Activated CD4-positive, CD25-positive, alpha-beta regulatory T cell treated with anti-CD3 and anti-CD28 coated beads, Interleukin-2, amount 50 U/mL, for 16 hours (primary cell): ENCODE measurements at regions not wholly inside any gene's neighbourhood (a gene's known extent, or its start where the extent isn't known, plus 50 kb on each side); places are given as distances from the start of the nearest gene placed in this dataset.
"Not testable (repeated sequence)": the region's sequence is repeated elsewhere in the genome, so short reads cannot be mapped to it uniquely, and the experiment has no call there.

Experiments
- DNase-seq: peaks from one replicate; pipeline ENCODE4 v3.0.0-alpha.2; 2020; ENCODE audit warnings: low read depth, low spot score

DNA sequence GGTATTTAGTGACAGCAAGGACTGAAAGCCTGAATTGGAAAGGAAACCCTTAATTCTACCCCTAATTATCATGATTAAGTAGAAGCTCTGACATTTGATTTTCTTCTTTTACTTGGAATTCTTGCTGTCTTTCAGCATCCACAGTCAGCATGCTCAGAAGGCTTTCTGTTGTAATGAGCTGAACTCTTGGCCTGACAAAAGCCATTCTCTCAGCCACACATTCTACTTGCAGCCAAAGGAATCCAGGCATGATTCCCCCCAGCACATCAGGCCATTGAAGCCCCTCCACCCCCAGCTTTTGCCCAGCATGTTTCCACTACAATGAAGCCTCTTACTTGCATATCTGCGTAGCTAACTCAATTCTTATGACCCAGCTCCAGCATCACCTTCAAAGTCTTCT, 94.3 kb upstream of the FRMD4A start:
- no peak for DNase-seq

DNA sequence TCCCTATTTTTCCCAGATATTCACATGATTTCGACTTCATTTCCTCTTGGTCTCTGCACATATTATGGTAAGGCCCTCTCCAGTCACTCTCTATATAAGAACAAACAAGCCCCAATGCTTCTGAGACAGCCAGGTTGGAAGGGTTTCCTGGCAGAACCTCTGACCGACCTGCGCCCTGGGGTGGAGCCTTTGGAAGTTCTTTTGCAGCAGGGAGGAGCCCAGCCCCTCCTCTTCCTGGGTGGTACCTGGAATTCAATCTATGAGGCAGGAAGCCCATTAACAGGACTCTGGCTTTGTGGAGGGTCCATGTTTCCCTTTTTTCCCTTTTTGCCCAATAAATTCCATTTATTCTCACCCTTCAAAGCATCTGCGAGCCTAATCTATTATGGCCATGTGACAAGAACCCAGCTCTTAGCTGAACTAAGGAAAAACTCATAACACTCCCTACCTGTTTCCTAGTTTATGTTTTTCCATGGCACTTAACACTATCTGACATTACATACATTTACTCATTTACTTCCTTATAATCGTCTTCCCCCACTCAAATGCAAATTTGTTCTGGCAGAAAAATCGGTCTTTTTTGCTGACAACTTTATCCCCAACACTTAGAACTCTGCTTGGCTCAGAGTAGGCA, 92.5 kb upstream of the FRMD4A start:
- DNase-seq = no peak

DNA sequence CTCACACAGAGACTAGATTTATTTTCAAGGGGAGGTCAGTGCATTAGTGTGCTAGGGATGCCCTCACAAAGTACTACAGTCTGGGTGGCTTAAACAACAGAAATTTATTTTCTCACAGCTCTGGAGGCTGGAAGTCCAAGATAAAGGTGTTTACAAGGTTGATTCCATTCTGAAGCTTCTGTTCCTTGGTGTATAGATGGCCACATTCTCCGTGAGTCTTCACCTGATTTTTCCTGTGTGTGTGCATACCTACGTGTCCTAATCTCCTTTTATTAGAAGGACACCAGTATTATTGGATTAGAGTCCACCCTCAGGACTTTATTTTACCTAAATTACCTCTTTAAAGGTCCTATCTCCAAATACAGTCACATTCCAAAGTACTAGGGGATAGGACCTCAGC, 91.7 kb upstream of the FRMD4A start:
- no peak for DNase-seq

DNA sequence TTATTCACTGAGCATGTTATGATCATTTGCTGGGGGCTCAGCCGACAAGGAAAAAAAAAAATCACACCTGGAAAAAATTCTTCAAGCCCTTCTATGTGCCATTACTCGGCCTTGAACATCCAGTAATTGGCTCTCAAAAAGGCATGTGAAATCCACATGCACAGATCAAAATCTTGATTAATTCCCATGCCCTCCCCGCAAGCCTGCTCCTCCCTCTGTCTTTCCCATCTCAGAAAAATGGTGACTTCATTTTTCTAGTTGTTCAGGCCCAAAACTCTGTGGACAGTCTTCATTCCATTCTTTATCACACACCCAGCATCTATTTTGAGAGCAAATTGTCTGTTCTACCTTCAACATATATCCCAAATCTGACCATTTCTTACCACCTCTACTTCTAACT, 91.2 kb upstream of the FRMD4A start:
- no peak for DNase-seq

DNA sequence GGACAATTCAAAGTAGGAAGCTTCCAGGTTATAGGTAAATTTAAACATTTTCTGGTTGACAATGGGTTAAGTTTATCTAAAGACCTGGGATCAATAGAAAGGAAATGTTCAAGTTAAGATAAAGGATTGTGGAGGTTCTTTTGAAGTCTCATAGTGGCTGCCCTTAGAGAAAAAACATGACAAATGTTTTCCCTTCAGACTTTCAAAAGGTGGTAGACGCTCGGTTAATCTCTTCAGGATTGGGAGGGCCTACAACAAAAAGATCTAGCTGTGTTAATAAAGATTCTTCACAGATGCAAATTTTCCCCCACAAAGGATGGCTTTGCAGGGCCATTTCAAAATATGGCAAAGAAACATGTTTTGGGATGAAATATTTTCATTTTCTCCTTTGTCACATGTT, 86.6 kb upstream of the FRMD4A start:
- not testable (repeated sequence) for DNase-seq

DNA sequence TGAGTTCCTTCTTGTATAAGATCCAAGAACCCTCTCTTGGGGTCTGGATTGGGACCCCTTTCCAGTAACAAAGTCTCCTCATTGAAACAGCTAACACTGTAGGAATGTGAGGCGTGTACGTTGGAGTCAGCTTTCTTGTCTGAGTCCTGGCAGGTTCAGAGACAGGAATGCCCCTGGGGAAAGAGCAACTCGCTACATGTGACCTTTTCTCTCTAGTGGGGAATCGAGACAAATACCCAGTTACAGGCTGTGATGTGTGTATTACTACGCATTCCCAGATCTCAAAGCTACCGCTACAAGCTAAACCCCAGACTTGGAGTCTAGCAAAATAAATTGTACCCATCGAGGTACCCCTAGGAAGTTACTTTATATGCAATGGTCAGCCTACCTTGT, 85.6 kb upstream of the FRMD4A start:
- no peak for DNase-seq

DNA sequence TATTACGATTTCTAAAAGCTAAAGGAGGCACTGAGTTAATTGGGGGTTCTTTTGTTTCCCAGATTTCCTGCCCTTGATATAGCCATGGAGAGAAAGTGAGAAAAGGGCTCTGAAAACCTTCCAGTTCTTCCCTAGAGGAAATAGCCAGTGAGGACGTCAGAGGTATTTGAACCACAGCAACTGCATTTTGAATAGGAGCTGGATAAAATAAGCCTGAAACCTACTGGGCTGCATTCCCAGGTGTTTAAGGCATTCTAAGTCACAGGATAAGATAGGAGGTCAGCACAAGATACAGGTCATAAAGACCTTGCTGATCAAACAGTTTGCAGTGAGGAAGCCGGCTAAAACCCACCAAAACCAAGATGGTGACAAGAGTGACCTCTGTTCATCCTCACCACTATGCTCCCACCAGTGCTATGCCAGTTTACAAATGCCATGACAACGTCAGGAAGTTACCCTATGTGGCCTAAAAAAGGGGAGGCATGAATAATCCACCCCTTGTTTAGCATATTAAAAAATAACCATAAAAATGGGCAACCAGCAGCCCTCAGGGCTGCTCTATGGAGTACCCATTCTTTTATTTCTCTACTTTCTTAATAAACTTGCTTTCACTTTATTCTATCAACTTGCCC, 85.1 kb upstream of the FRMD4A start:
- no peak for DNase-seq

DNA sequence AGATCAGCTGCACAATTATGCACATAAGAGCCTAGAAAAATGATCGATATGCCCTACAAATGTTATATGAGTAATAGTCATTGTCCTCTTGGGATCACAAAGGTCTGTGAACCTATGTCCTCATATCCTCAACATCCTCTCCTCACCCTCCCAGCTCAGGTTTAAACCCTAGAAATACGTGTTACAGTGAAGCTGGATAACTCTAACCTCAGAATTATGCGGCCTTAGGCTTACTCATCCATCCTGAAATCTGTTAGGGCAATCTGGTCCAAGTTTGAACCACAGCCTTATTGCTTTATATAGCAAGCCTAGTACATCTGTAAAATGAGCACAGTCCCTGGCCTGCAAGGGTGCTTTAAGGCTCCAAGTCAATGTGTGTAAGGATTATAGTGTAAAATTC, 84.2 kb upstream of the FRMD4A start:
- no peak for DNase-seq

DNA sequence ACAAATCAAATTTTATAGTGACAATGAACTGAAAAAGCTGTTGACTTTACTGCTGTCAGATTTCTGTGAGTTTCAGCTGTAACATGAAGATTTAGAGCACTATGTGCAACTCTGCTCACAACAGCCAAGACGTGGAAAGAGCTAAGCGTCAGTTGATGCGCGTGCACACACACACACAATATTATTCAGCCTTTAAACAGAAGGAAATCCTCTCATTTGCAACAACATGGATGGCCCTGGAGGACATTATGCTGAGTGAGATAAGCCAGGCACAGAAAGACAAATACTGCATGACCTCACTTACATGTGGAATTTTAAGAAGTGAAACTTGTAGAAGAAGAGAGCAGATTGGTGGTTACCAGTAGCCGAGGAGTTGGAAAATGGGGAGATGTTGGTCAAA, 82.8 kb upstream of the FRMD4A start:
- DNase-seq = no peak

DNA sequence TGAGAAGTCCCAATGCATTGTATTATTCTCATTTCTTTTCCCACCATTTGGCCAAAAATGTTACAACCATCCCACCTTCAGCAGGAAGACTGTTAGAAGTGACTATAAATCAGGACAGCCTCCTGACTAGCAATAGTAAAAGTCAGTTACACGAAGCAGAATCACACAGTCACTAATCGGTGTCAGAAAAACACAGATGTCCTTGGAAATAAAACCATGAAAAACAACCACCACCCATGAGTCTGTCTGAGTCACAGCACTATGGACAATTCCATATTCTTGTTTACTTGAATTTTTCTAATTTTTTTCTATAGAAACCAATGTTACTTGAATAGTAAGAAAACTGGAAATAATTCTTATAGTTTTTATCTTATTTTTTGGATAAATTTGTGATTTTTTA, 81.9 kb upstream of the FRMD4A start:
- DNase-seq = no peak

DNA sequence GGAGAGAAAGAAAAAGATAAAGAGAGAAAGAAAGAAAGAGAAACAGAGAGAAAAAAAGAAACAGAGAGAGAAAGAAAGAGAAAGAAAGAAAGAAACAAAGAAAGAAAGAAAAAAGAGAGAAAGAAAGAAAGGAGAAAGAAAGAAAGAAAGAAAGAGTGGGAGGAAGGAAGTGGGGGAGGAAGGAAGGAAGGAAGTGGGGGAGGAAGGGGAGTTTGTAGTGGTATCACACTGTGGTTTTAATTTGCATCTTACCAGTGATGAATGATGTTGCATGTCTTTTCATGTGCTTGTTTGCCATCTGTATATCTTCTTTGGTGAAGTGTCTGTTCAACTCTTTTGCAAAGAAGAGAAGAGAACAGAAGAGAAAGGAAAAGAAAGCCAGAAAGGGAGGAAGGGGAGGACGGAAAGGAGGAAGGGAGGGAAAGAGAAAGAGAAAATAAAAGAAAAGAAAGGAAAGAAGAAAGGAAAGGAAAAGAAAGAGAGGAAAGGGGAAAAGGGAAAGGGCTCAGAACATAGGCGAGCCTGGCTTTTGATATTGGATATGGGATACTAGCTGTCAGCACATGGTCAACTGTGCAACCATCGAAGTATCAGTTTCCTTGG, 79.2 kb upstream of the FRMD4A start:
- DNase-seq = no peak

DNA sequence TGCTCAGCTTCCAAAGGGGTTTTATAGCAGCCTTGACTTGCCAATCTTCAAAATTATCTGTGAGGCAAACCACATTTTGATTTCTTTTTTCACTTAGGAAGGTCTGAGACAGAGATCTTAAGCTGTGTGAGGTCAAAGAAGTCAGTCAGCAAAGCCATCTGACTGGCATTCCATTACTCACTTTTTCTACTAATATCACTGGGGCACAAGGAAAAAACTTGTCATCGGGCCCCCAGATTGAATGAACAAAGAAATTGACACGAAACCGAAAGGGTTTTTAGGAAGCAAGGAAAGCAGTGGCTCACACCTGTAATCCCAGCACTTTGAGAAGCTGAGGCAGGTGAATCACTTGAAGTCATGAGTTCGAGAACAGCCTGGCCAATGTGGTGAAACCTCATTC, 78.5 kb upstream of the FRMD4A start:
- no peak for DNase-seq

DNA sequence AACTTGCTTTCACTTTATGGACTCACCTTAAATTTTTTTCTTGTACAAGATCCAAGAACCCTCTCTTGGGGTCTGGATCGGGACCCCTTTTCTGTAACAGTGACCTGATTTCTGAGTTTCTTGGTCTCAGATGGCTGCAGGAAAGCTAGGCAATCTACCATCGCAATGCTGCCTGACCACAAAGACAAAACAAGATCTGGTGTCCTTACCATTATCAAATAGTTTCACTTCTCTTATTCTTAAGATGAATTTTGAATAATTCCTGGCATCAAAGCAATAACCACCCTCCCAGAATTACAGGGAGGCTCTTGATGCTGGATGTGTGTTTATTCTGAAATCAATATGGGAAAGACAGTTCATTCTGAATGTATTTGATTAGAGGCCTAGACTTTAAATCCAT, 77.4 kb upstream of the FRMD4A start:
- no peak for DNase-seq

DNA sequence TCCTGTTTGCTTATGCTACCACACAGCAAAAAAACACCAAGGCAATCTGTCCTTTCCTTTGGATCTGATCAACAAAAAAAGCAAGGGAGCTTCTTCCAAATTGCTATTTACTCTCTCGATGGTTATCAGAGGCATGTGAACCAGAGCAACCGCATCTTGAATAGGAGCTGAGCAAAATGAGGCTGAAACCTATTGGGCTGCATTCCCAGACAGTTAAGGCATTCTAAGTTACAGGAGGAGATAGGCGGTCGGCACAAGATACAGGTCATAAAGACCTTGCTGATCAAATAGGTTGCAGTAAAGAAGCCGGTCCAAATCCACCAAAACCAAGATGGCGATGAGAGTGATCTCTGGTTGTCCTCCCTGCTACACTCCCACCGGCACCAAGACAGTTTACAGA, 76.8 kb upstream of the FRMD4A start:
- DNase-seq = no peak

DNA sequence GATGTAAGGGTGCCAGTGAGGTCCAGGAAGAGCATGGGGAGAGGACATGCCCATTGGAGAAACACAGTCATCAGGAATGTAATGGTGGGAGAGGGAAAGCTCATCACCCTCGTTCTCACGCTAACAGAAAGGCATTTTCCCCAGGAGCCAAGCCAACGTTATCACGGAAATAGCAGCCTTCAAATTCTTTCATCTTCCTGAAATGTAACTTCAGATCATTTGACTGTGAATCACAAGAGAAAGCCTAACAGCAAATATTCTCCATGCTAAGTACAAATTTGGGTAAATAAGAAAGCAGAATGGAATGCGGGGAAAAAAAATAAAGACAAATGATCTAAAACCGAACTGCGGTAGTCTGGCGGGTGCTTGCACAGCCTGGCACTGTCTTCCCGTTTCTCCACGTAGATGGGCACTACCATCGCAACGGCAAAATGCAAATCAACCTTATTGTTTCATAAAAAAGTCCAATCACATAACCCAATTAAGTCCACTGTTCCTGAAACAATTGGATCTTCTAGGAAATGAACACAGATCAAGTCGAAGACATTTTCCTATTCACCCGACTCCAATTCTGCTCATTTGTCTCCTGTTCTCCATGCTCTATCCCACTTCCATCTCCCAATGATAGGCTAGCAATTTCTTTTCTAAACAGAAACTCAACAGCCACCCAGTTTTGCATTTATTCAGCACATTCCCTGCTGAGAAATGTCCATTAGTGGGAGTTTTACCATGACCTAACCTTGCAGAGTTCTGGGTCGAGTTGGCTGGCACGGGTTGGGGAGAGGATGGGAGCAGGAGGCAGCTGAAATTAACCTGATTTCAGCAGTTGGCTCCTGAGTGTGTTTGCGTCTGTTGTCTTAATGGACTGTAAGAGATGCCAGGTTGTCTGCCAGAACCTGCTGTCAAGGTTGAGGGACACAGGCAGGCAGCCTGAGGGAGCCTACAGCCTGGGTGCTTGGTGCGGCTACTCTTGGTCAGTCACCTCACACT, 74.6 kb upstream of the FRMD4A start:
- no peak for DNase-seq

DNA sequence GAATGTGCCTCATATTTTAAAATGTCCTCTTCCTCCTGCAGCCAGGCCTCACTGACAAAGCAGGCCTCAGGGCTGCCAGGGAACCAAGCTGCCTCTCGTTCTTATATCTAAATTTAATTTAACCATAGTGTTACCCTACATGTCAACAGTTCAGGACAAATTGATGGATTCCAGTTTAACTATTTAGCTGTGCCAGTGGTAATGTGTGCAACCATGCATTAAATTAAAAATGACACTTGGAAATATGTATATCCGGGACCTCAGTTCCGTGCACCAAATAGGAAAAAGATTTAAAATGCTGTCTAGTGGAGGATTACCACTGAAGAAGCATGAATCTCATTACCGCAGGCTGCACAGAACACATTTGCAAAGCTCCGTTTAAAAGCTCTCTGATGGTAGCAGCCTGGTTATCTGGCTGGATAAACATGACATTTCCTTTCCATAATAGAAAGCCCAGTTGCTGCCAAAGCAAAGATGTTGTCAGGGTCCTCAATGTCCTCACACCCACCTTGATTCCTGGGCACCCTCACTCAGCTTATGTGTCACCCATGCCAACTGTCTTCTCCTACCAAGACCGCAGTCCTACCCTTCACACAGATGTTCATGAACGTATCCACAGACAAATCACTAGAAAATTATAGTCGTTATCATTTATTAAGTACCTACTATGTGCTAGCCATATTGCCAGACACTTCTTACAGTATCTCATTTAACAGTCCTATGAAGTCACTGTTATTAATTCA, 73.3 kb upstream of the FRMD4A start:
- no peak for DNase-seq

DNA sequence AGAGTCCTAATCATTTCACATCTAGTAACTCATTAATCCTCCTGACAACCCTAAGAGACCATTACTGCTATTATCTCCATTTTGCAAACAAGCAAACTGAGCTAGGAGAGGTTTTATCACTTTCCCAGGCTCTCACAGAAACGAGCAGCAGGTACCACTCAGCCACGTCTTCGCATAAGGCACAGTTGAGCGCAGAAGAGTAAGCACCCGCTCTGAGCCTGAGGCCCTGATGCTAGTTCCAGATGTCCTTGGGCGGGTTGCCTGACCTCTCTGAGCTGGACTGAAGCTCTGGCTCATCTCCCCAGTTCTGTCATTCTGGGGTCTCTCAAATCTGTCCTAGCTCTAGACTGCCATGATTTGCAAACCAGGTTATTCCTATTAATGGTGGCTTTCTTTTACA, 72.6 kb upstream of the FRMD4A start:
- no peak for DNase-seq

DNA sequence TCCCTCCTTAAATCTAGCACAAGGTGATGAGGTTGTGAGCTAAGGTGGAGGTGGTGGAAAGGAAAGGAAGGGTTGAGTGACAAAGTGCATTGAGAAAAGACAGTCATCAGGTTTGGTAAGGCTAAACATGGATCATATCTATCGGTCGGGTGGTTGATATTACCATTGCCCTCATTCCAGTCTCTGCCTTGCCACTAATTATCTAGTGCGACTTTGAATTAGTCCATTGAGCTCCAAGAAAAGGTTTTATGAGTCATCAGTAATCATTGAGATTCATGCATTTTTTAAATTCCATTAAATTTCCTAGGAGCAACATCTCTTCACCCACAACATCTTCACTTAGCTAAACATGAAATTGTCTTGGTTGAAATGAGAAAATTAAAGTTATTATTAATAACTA, 68.9 kb upstream of the FRMD4A start:
- no peak for DNase-seq

DNA sequence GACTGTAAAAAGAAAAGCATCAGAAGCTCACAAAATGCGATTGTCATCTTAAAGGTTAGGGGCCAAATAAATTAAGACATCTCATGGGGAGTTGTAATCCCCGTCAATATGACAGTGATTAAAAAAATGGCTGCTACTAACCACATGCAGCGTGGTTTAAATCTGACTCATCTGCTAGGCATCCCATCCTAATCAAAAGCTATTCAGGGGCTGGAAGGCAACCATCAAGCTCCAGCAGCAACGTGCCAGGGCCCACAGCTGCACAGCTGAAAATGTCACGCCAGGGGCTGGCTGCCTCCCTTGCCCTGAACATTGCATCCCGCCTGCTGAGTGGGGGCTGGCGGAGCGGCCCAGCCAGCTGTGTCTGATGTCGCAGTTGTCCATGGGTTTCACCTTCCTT, 66.3 kb upstream of the FRMD4A start:
- DNase-seq = no peak

DNA sequence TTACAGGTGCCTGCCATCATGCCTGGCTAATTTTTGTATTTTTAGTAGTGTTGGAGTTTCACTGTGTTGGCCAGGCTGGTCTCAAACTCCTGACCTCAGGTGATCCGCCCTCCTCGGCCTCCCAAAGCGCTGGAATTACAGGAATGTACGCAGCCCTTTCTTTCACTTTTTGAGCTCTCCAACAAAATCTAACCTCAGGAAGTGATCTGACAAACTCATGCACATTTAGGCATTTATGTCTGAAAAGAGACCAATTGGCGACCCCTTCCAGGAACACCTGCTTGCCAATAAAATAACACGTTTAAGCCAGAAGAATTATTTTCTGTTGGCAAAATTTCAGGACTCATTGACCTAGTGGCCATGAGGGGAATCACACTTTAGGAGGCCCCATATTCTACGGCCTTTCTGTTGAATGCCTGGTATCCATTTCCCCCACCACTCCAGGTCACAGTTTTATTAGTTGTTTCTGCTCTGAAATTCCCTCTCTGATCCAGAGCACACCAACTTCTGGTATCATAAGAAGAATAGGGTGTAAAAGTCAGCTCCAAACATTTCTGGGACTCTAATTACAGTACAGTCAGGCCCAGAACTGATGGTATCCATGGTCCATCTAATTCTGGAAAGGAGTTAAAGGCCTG, 65.8 kb upstream of the FRMD4A start:
- no peak for DNase-seq

DNA sequence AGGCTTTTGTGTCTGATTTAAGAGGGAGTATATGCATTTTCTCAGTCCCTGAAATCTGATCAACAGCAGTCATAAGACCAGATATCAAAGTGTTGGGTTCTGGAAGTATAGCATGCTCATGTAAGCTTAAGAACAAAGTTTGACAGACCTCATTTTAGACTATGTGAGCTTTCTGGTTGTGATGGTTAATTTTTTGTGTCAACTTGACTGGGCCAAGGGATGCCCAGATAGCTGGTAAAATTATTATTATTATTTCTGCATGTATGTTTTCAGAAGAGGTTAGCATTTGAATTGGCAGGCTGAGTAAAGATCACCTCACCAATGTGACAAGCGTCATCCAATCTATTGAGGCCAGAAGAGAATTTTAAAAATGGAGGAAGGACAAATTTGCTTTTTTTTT, 63.5 kb upstream of the FRMD4A start:
- DNase-seq = no peak
